ENCODE measurements at regions not wholly inside any gene's neighbourhood (a gene's known extent, or its start where the extent isn't known, plus 50 kb on each side); places are given as distances from the start of the nearest gene placed in this dataset.

GRCh38 chr11:122168218-122168617 lies 52.2 kb upstream of the BLID start:
- no peaks in the 10 kb centered on the region for H3K27me3 Mint-ChIP-seq (ENCODE audit: low read depth)
- ATAC-seq (no peak), DNase-seq (ENCODE audit: low spot score) (no peak)
- ChIA-PET CTCF (interaction anchor here (0.6 kb wide), 1 partner anchor 255 kb away, joined by 4 read pairs; no protein-coding TSS in a partner anchor), POLR2A (no interaction called here)
- H3K9me3 Mint-ChIP-seq, result peaks cover 5% of the 10 kb centered on the region; the same call in 1 of the 2 replicates
- no peak overlapping the region for H3K27ac Mint-ChIP-seq
- no peak for TF ChIP-seq TEAD1 (CRISPR knock-in tag; IDR thresholded peaks at IDR 0.05)
- no peak for TF ChIP-seq ATF6 (CRISPR knock-in tag; IDR thresholded peaks at IDR 0.05)
- TF ChIP-seq JAZF1 (CRISPR knock-in tag; IDR thresholded peaks at IDR 0.05), result no peak
- TF ChIP-seq TP53 (CRISPR knock-in tag; IDR thresholded peaks at IDR 0.05), result no peak
- no peak for TF ChIP-seq ARID4B (CRISPR knock-in tag; IDR thresholded peaks at IDR 0.05; ENCODE audit: borderline replicate concordance)
- no peaks in the 10 kb centered on the region; the same call in 1 of the 2 replicates for H3K36me3 Mint-ChIP-seq
- no peak overlapping the region for H3K4me3 Mint-ChIP-seq
- peaks cover 13% of the 10 kb centered on the region for H3K4me1 Mint-ChIP-seq

GRCh38 chr11:122167100-122167499 lies 51.1 kb upstream of the BLID start:
- peaks cover 13% of the 10 kb centered on the region for H3K4me1 Mint-ChIP-seq
- ATAC-seq (no peak), DNase-seq (ENCODE audit: low spot score) (no peak)
- H3K27ac Mint-ChIP-seq, result no peak overlapping the region
- no peak overlapping the region for H3K4me3 Mint-ChIP-seq
- TF ChIP-seq ZNF423 (CRISPR knock-in tag; IDR thresholded peaks at IDR 0.05) (no peak), NFYB (CRISPR knock-in tag; conservative IDR thresholded peaks at IDR 0.05; ENCODE audit: low read depth) (no peak), ETV6 (CRISPR knock-in tag; IDR thresholded peaks at IDR 0.05) (no peak), E2F1 (CRISPR knock-in tag; IDR thresholded peaks at IDR 0.05) (no peak), USF1 (CRISPR knock-in tag; IDR thresholded peaks at IDR 0.05) (no peak), SOX15 (CRISPR knock-in tag; IDR thresholded peaks at IDR 0.05) (no peak), IRF2 (CRISPR knock-in tag; IDR thresholded peaks at IDR 0.05; ENCODE audit: borderline replicate concordance, low read depth) (no peak), AR (CRISPR knock-in tag; IDR thresholded peaks at IDR 0.05) (no peak), SMAD3 (CRISPR knock-in tag; IDR thresholded peaks at IDR 0.05; ENCODE audit: borderline replicate concordance) (no peak), ZNF671 (CRISPR knock-in tag; IDR thresholded peaks at IDR 0.05) (no peak), FOXK1 (CRISPR knock-in tag; IDR thresholded peaks at IDR 0.05) (no peak), E2F4 (CRISPR knock-in tag; IDR thresholded peaks at IDR 0.05; ENCODE audit: borderline replicate concordance, low read depth) (no peak), GTF2I (CRISPR knock-in tag; conservative IDR thresholded peaks at IDR 0.05) (no peak), TCF7 (CRISPR knock-in tag; IDR thresholded peaks at IDR 0.05; ENCODE audit: low read depth) (no peak), MAX (CRISPR knock-in tag; IDR thresholded peaks at IDR 0.05) (no peak)
- peaks cover 5% of the 10 kb centered on the region; the same call in 1 of the 2 replicates for H3K9me3 Mint-ChIP-seq
- CTCF ChIA-PET, result no interaction called here
- no peaks in the 10 kb centered on the region for H3K27me3 Mint-ChIP-seq (ENCODE audit: low read depth)
- H3K36me3 Mint-ChIP-seq, result no peaks in the 10 kb centered on the region; the same call in 1 of the 2 replicates
- POLR2A ChIA-PET, result no interaction called here

All from WTC11 (cell line).